ENCODE measurements at regions not wholly inside any gene's neighbourhood (a gene's known extent, or its start where the extent isn't known, plus 50 kb on each side); places are given as distances from the start of the nearest gene placed in this dataset.
A peak's percentile ranks its signal among the peaks of the same experiment; 100 is the strongest.

- ChIA-PET CTCF (no interaction called here), POLR2A (no interaction called here)
- Mint-ChIP-seq H3K27me3 (ENCODE audit: insufficient read depth, unreplicated experiment) (no peaks in the 10 kb centered on the region), H3K4me3 (ENCODE audit: unreplicated experiment) (no peak overlapping the region), H3K4me1 (ENCODE audit: insufficient read depth, unreplicated experiment) (peaks cover 15% of the 10 kb centered on the region), H3K36me3 (ENCODE audit: insufficient read depth, unreplicated experiment) (no peaks in the 10 kb centered on the region), H3K27ac (ENCODE audit: low read depth, unreplicated experiment) (no peak overlapping the region), H3K9me3 (ENCODE audit: unreplicated experiment) (no peaks in the 10 kb centered on the region)
- intact Hi-C loops (cut with micrococcal nuclease), result loop anchor here (10.0 kb wide), 1 partner anchor 209 kb away; no protein-coding TSS in a partner anchor
- BruUV-seq (replicated peaks), result no TSS peak
- DNase-seq (ENCODE audit: unreplicated experiment), result no peak
- TF ChIP-seq CTCF (IDR thresholded peaks at IDR 0.05; ENCODE audit: unreplicated experiment), result no peak
Measured at GRCh38 chr3:102063572-102063971, 214.3 kb downstream of the NFKBIZ start.

- Mint-ChIP-seq H3K4me1 (ENCODE audit: insufficient read depth, unreplicated experiment) (peaks cover 28% of the 10 kb centered on the region), H3K9me3 (ENCODE audit: unreplicated experiment) (no peaks in the 10 kb centered on the region), H3K27me3 (ENCODE audit: insufficient read depth, unreplicated experiment) (no peaks in the 10 kb centered on the region), H3K36me3 (ENCODE audit: insufficient read depth, unreplicated experiment) (no peaks in the 10 kb centered on the region), H3K27ac (ENCODE audit: low read depth, unreplicated experiment) (no peak overlapping the region), H3K4me3 (ENCODE audit: unreplicated experiment) (no peak overlapping the region)
- ChIA-PET CTCF (no interaction called here), POLR2A (no interaction called here)
- DNase-seq (ENCODE audit: unreplicated experiment), result no peak
- intact Hi-C loops (cut with micrococcal nuclease), result loop anchor here (5.0 to 10.0 kb wide), 2 partner anchors 56 to 212 kb away; no protein-coding TSS in a partner anchor
- TF ChIP-seq CTCF (IDR thresholded peaks at IDR 0.05; ENCODE audit: unreplicated experiment), result no peak
- no TSS peak for BruUV-seq (replicated peaks)
Measured at GRCh38 chr3:102066470-102066869, 217.2 kb downstream of the NFKBIZ start.

- Mint-ChIP-seq H3K9me3 (ENCODE audit: unreplicated experiment) (no peaks in the 10 kb centered on the region), H3K27ac (ENCODE audit: low read depth, unreplicated experiment) (peak overlapping the region; percentile 68), H3K36me3 (ENCODE audit: insufficient read depth, unreplicated experiment) (no peaks in the 10 kb centered on the region), H3K4me1 (ENCODE audit: insufficient read depth, unreplicated experiment) (peaks cover 28% of the 10 kb centered on the region), H3K27me3 (ENCODE audit: insufficient read depth, unreplicated experiment) (no peaks in the 10 kb centered on the region), H3K4me3 (ENCODE audit: unreplicated experiment) (no peak overlapping the region)
- no TSS peak for BruUV-seq (replicated peaks)
- ChIA-PET POLR2A (no interaction called here), CTCF (no interaction called here)
- no peak for TF ChIP-seq CTCF (IDR thresholded peaks at IDR 0.05; ENCODE audit: unreplicated experiment)
- intact Hi-C loops (cut with micrococcal nuclease), result loop anchor here (5.0 to 10.0 kb wide), 2 partner anchors 54 to 214 kb away; no protein-coding TSS in a partner anchor
- DNase-seq (ENCODE audit: unreplicated experiment), result no peak
Measured at GRCh38 chr3:102068327-102068726, 219.0 kb downstream of the NFKBIZ start.

- BruUV-seq (replicated peaks), result no TSS peak
- no peak for TF ChIP-seq CTCF (IDR thresholded peaks at IDR 0.05; ENCODE audit: unreplicated experiment)
- ChIA-PET POLR2A (interaction anchor here (0.9 kb wide), 2 partner anchors 41 to 219 kb away, joined by 3 read pairs; partner anchors contain the start of gene NFKBIZ), CTCF (interaction anchor here (0.8 kb wide), 1 partner anchor 22 kb away, joined by 3 read pairs; no protein-coding TSS in a partner anchor)
- no peak overlapping the region for H3K4me3 Mint-ChIP-seq (ENCODE audit: unreplicated experiment)
- no peaks in the 10 kb centered on the region for H3K36me3 Mint-ChIP-seq (ENCODE audit: insufficient read depth, unreplicated experiment)
- DNase-seq (ENCODE audit: unreplicated experiment), result no peak
- no peaks in the 10 kb centered on the region for H3K27me3 Mint-ChIP-seq (ENCODE audit: insufficient read depth, unreplicated experiment)
- peak overlapping the region; percentile 68 for H3K27ac Mint-ChIP-seq (ENCODE audit: low read depth, unreplicated experiment)
- H3K4me1 Mint-ChIP-seq (ENCODE audit: insufficient read depth, unreplicated experiment), result peaks cover 28% of the 10 kb centered on the region
- intact Hi-C loops (cut with micrococcal nuclease), result loop anchor here (5.0 to 10.0 kb wide), 2 partner anchors 54 to 214 kb away; no protein-coding TSS in a partner anchor
- no peaks in the 10 kb centered on the region for H3K9me3 Mint-ChIP-seq (ENCODE audit: unreplicated experiment)
Measured at GRCh38 chr3:102068736-102069135, 219.4 kb downstream of the NFKBIZ start.
